Fibroblast of mammary gland (primary cell): ENCODE measurements at regions not wholly inside any gene's neighbourhood (a gene's known extent, or its start where the extent isn't known, plus 50 kb on each side); places are given as distances from the start of the nearest gene placed in this dataset.

Experiments used
- DNase-seq: peaks from one replicate; pipeline ENCODE4 v3.0.0-alpha.2; 2010; ENCODE audit warnings: low read depth
- H3K4me3 ChIP-seq: 2 replicates; pipeline ENCODE4 v1.5.1; 2011; ENCODE audit warnings: low read depth, mild to moderate bottlenecking, low read length, moderate library complexity; ENCODE audit not compliant: control insufficient read depth
- TF ChIP-seq, protein P1 (sequence below): conservative IDR thresholded peaks from 2 replicates; pipeline ENCODE4 v1.5.1; 2011; ENCODE audit warnings: low read depth, low read length, inconsistent platforms; ENCODE audit not compliant: control insufficient read depth, insufficient read depth

GRCh38 chr11:119521551-119521950 is 98.6 kb upstream of the THY1 start:
- no peak overlapping the region for H3K4me3 ChIP-seq
- TF ChIP-seq, protein P1, sequence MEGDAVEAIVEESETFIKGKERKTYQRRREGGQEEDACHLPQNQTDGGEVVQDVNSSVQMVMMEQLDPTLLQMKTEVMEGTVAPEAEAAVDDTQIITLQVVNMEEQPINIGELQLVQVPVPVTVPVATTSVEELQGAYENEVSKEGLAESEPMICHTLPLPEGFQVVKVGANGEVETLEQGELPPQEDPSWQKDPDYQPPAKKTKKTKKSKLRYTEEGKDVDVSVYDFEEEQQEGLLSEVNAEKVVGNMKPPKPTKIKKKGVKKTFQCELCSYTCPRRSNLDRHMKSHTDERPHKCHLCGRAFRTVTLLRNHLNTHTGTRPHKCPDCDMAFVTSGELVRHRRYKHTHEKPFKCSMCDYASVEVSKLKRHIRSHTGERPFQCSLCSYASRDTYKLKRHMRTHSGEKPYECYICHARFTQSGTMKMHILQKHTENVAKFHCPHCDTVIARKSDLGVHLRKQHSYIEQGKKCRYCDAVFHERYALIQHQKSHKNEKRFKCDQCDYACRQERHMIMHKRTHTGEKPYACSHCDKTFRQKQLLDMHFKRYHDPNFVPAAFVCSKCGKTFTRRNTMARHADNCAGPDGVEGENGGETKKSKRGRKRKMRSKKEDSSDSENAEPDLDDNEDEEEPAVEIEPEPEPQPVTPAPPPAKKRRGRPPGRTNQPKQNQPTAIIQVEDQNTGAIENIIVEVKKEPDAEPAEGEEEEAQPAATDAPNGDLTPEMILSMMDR, result no peak

DNA sequence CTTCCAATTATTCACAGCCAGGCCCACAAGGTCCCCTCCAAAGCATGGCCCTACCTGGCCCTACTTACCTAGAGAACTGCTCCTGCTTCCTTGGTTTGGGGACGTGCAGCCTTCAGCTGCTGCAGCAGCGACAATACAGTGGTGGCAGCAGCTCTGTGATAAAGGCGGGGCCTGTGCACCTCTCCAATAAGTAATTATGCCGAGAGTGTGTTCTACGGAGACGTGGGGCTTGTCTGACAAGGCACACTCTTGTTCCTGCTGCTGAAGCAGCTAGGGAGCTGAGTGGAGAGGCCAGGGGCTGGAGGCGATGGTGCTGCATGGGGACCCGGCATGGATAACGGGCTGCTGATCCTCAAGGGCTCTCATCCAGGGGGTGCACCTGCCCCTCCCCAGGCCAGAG is 98.0 kb upstream of the THY1 start:
- no peak for DNase-seq
- no peak overlapping the region for H3K4me3 ChIP-seq
- TF ChIP-seq, protein P1, result no peak

More at GRCh38 chr11:119521551-119521950, 98.6 kb upstream of the THY1 start:
- no peak for DNase-seq

DNA sequence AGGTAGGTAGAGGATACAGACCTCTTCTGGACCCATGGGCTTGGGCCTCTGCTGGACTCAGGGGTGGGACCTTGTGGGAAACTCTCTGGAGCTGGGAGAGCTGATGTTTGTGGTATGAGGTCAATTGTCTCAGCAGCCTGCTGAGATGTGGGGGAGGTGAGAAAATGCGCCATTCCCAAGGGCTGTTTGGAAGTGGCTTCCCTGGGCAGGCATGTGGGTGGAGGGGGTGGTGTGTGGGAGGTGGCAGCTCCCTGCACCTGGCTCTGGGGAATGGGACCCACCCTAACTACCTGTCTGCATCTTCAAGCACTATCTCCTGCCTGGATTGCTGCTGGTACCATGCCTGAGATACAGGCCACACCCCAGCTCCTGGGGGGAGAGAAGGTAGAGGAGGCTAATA is 97.4 kb upstream of the THY1 start:
- H3K4me3 ChIP-seq, result no peak overlapping the region
- DNase-seq, result no peak
- TF ChIP-seq, protein P1, result no peak

- TF ChIP-seq, protein P1, result no peak
- no peak for DNase-seq
- no peak overlapping the region for H3K4me3 ChIP-seq
Observed at GRCh38 chr11:119519796-119520195, 96.8 kb upstream of the THY1 start.

DNA sequence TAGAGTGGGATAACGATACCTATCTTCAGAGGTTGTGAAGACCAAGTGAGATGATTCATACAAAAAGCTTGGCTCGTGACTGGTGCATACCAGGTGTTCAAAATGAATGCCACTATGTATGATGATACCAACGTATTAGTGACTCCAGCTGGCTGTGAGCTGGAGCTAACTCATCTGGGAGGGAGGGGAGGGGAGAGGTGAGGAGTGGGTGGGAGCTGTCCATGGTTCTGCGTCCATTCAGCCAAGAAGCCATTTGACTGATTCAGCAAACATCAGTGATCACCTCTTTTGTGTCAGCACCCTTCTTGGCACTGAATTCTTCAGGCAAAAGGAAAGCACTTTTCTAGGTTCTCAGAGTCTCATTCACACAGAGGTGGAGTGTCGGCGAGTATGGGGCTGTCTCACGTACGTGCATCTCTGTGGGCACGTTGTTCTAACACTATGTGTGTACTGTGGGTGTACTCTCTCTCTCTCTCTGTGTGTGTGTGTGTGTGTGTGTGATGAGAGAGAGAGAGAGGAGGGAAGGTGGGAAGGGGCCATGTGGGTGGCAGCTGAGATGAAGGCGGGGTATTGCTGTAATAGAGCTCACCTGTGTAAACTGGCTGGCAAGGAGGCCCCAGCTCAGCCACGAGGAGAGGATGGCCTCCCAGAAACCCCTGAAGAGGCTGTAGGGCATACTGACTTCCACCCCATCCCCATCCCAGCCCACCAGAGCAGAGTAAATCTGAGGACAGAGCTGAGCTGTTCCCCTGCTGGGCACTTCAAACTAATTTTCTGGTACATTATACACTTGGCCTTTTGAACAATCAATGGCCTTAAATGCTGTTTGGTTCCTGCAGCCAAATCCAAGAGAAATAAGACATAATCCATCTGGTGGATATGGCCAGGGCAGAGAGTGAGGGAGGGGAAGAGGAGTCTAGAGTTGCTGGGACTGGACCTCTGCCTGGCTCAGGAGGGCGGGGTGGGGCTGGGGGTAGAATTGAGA is 96.1 kb upstream of the THY1 start:
- no peak overlapping the region for H3K4me3 ChIP-seq
- DNase-seq, result peak; percentile 60
- TF ChIP-seq, protein P1, result no peak

DNA sequence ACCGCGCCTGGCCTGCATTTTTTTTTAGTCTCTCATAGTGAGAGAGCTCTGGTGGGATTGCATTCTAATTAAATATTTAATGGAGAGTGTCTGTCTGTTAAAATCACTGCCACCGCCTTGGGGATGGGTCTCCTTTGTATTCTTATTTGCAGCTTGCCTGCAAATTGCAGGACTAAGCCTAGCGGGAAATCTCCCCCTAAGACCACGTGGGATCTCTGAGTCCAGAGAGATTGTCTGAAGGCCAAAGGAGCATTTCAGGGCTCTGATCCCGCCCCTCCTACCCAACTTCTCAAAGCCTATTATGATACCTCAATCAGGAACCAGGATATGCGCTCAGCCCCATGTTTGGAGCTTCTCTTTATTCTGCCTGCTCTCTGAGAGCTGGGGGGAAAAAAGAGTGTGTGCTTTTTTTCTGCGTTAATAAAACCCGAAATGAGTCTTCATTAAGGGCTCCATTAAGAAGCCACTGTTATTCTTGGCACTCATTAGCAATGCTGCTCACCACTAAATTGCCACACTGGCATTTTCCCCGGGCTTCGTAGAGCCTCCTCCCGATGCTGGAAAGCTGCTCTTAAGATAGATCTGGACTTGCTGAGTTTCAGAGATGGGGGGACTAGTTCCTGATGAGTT is 92.9 kb upstream of the THY1 start:
- TF ChIP-seq, protein P1, result no peak
- DNase-seq, result no peak
- no peak overlapping the region for H3K4me3 ChIP-seq
